HEK293 (cell line): ENCODE measurements at regions not wholly inside any gene's neighbourhood (a gene's known extent, or its start where the extent isn't known, plus 50 kb on each side); places are given as distances from the start of the nearest gene placed in this dataset.

ENCODE experiments used
- ATF2 ChIP-seq: fragments of 450-650 bp; formaldehyde crosslinking; IDR thresholded peaks from 2 replicates; pipeline ENCODE4 v1.5.1; 2016; ENCODE audit warnings: missing biosample characterization, missing genetic modification characterization, low read depth
- CTCF ChIP-seq: fragments of 450-650 bp; formaldehyde crosslinking; IDR thresholded peaks from 2 replicates; pipeline ENCODE4 v1.5.1; 2016; ENCODE audit warnings: missing biosample characterization, missing genetic modification characterization
- PBX3 ChIP-seq: sonication (generic); formaldehyde crosslinking; IDR thresholded peaks from 2 replicates; pipeline ENCODE4 v1.8.1; 2022; ENCODE audit warnings: mild to moderate bottlenecking, moderate library complexity, missing genetic modification reagents
- REST ChIP-seq: fragments of 450-650 bp; formaldehyde crosslinking; IDR thresholded peaks from 2 replicates; pipeline ENCODE4 v1.5.1; 2016; ENCODE audit warnings: missing biosample characterization, missing genetic modification characterization
- YY1 ChIP-seq: fragments of 450-650 bp; formaldehyde crosslinking; IDR thresholded peaks from 2 replicates; pipeline ENCODE4 v1.5.1; 2018; ENCODE audit warnings: missing biosample characterization, missing genetic modification characterization
- ZBTB1 ChIP-seq: fragments of 450-650 bp; formaldehyde crosslinking; IDR thresholded peaks from 2 replicates; pipeline ENCODE4 v1.5.1; 2016; ENCODE audit warnings: missing biosample characterization, missing genetic modification characterization
- ZBTB26 ChIP-seq: fragments of 450-650 bp; formaldehyde crosslinking; optimal IDR thresholded peaks from 2 replicates; pipeline ENCODE3; 2016; ENCODE audit warnings: missing biosample characterization, mild to moderate bottlenecking, missing genetic modification characterization
- ZBTB49 ChIP-seq: fragments of 450-650 bp; formaldehyde crosslinking; IDR thresholded peaks from 2 replicates; pipeline ENCODE4 v1.5.1; 2016; ENCODE audit warnings: missing biosample characterization, missing genetic modification characterization, low read depth
- ZBTB7A ChIP-seq: fragments of 450-650 bp; formaldehyde crosslinking; IDR thresholded peaks from 2 replicates; pipeline ENCODE4 v1.5.1; 2016; ENCODE audit warnings: low read depth, missing biosample characterization, missing genetic modification characterization
- ZNF274 ChIP-seq, 2 experiments: fragments of 200-500 bp in 1 of 2; fragments of 450-650 bp in 1 of 2; sonication (Bioruptor generic) in 1 of 2; formaldehyde crosslinking in 1 of 2; IDR thresholded peaks; 2 replicates each; pipeline versions ENCODE4 v1.5.1 to v1.6.1; 2014 to 2016; ENCODE audit warnings: borderline replicate concordance in 1 of 2, inconsistent platforms in 1 of 2, low read length in 1 of 2, missing biosample characterization in 1 of 2, missing genetic modification characterization in 1 of 2
- ZNF292 ChIP-seq: fragments of 450-650 bp; formaldehyde crosslinking; IDR thresholded peaks from 2 replicates; pipeline ENCODE4 v1.5.1; 2016; ENCODE audit warnings: low read depth, missing biosample characterization, missing genetic modification characterization, borderline replicate concordance
- ZNF629 ChIP-seq: fragments of 450-650 bp; formaldehyde crosslinking; IDR thresholded peaks from 2 replicates; pipeline ENCODE4 v1.5.1; 2017; ENCODE audit warnings: missing biosample characterization, missing genetic modification characterization
- ZNF707 ChIP-seq: fragments of 450-650 bp; formaldehyde crosslinking; IDR thresholded peaks from 2 replicates; pipeline ENCODE4 v1.5.1; 2016; ENCODE audit warnings: missing biosample characterization, missing genetic modification characterization

GRCh38 chr20:47950124-47950912 is 165.0 kb upstream of the SULF2 start:
- no peak for TF ChIP-seq ZNF707 (tag by site-specific recombination)
- TF ChIP-seq ZBTB7A (tag by site-specific recombination) = no peak
- no peak for TF ChIP-seq YY1 (tag by site-specific recombination)
- TF ChIP-seq CTCF (tag by site-specific recombination) = no peak
- TF ChIP-seq ATF2 (tag by site-specific recombination) = no peak
- no peak for TF ChIP-seq ZBTB26 (tag by site-specific recombination)
- TF ChIP-seq ZNF292 = no peak
- no peak for TF ChIP-seq ZBTB1 (tag by site-specific recombination)
- TF ChIP-seq ZBTB49 (tag by site-specific recombination) = no peak
- no peak for TF ChIP-seq REST (tag by site-specific recombination)
- TF ChIP-seq PBX3 (CRISPR knock-in tag) = no peak
- no peak for TF ChIP-seq ZNF274 (IDR thresholded peaks at IDR 0.05; ENCODE audit: low read length)
- no peak for TF ChIP-seq ZNF274 (tag by site-specific recombination; IDR thresholded peaks at IDR 0.05; ENCODE audit: borderline replicate concordance)
- TF ChIP-seq ZNF629 = no peak
